ENCODE measurements at regions not wholly inside any gene's neighbourhood (a gene's known extent, or its start where the extent isn't known, plus 50 kb on each side); places are given as distances from the start of the nearest gene placed in this dataset.

DNA sequence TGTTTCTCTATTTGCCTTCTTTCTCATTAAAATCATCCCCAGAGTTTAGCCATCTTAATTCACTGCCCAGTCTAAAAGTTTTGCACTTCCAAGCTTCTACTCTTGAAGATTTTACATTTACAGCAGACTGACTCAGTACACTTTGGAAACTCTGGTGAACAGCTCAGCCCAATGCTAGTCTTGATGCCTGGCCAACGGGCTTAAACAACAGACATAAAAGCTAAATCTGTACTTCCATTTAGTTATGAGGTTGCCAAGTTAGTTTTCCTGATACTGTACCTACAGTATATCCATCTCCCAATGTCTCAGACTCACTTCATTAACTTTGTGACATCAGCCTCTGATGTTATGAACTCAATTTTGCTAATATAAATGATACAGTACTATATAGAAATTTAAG lies 891.8 kb upstream of the SOX9 start:
- TF ChIP-seq, protein P1, sequence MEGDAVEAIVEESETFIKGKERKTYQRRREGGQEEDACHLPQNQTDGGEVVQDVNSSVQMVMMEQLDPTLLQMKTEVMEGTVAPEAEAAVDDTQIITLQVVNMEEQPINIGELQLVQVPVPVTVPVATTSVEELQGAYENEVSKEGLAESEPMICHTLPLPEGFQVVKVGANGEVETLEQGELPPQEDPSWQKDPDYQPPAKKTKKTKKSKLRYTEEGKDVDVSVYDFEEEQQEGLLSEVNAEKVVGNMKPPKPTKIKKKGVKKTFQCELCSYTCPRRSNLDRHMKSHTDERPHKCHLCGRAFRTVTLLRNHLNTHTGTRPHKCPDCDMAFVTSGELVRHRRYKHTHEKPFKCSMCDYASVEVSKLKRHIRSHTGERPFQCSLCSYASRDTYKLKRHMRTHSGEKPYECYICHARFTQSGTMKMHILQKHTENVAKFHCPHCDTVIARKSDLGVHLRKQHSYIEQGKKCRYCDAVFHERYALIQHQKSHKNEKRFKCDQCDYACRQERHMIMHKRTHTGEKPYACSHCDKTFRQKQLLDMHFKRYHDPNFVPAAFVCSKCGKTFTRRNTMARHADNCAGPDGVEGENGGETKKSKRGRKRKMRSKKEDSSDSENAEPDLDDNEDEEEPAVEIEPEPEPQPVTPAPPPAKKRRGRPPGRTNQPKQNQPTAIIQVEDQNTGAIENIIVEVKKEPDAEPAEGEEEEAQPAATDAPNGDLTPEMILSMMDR (conservative IDR thresholded peaks at IDR 0.05; ENCODE audit: low read length) = no peak
- no peak for TF ChIP-seq EZH2phosphoT487 (IDR thresholded peaks at IDR 0.05; ENCODE audit: borderline replicate concordance)

All from Loucy (cell line).